CD4-positive, alpha-beta T cell treated with Interleukin-10 for 1 hour (primary cell): ENCODE measurements at regions not wholly inside any gene's neighbourhood (a gene's known extent, or its start where the extent isn't known, plus 50 kb on each side); places are given as distances from the start of the nearest gene placed in this dataset.

Experiments
- DNase-seq: peaks from one replicate; pipeline ENCODE4 v3.0.0-alpha.2; 2020

GRCh38 chr20:40738976-40739375 lies 49.9 kb upstream of the MAFB start:
- no peak for DNase-seq

GRCh38 chr20:40739841-40740240 lies 50.8 kb upstream of the MAFB start:
- DNase-seq = no peak

GRCh38 chr20:40741507-40742106 lies 52.6 kb upstream of the MAFB start:
- peak; percentile 47 for DNase-seq

- no peak for DNase-seq
These were observed 54.2 kb upstream of the MAFB start for GRCh38 chr20:40743141-40743775.

GRCh38 chr20:40744072-40744817 lies 55.2 kb upstream of the MAFB start:
- DNase-seq = no peak

- DNase-seq = no peak
These were observed 55.8 kb upstream of the MAFB start for GRCh38 chr20:40744818-40745175.

- no peak for DNase-seq
These were observed 57.2 kb upstream of the MAFB start for GRCh38 chr20:40746251-40746650.

GRCh38 chr20:40748182-40748581 lies 59.1 kb upstream of the MAFB start:
- DNase-seq = no peak

GRCh38 chr20:40749985-40750506 lies 61.0 kb upstream of the MAFB start:
- no peak for DNase-seq

GRCh38 chr20:40750541-40751035 lies 61.6 kb upstream of the MAFB start:
- DNase-seq = no peak

- DNase-seq = no peak
These were observed 64.4 kb upstream of the MAFB start for GRCh38 chr20:40753472-40753871.

GRCh38 chr20:40754339-40754943 lies 65.4 kb upstream of the MAFB start:
- DNase-seq = no peak

- peak; percentile 29 for DNase-seq
These were observed 68.1 kb upstream of the MAFB start for GRCh38 chr20:40757087-40757486.

- DNase-seq = no peak
These were observed 69.8 kb upstream of the MAFB start for GRCh38 chr20:40758790-40759189.

GRCh38 chr20:40760399-40760798 lies 71.4 kb upstream of the MAFB start:
- no peak for DNase-seq

GRCh38 chr20:40763646-40764295 lies 74.7 kb upstream of the MAFB start:
- DNase-seq = no peak

GRCh38 chr20:40765814-40766480 lies 76.9 kb upstream of the MAFB start:
- no peak for DNase-seq

- DNase-seq = no peak
These were observed 78.0 kb upstream of the MAFB start for GRCh38 chr20:40766790-40767614.

- DNase-seq = no peak
These were observed 78.5 kb upstream of the MAFB start for GRCh38 chr20:40767615-40767924.

GRCh38 chr20:40768105-40768504 lies 79.1 kb upstream of the MAFB start:
- no peak for DNase-seq

GRCh38 chr20:40769677-40770285 lies 80.7 kb upstream of the MAFB start:
- DNase-seq = no peak
